GM19467 (cell line): ENCODE measurements at regions not wholly inside any gene's neighbourhood (a gene's known extent, or its start where the extent isn't known, plus 50 kb on each side); places are given as distances from the start of the nearest gene placed in this dataset.
A peak's percentile ranks its signal among the peaks of the same experiment; 100 is the strongest.

Experiments used
- ATAC-seq: cut with Tn5 transposase; IDR thresholded peaks from one replicate; pipeline ENCODE4 v1.9.1; 2021; ENCODE audit warnings: mild to moderate bottlenecking, moderate library complexity; ENCODE audit not compliant: unreplicated experiment

- ATAC-seq: no peak
Observed at GRCh38 chr2:6336752-6337471, 528.8 kb downstream of the CMPK2 start.

GRCh38 chr2:6337472-6337820 is 528.3 kb downstream of the CMPK2 start:
- ATAC-seq: no peak

GRCh38 chr2:6341588-6342129 is 524.0 kb downstream of the CMPK2 start:
- no peak for ATAC-seq

- ATAC-seq: peak; percentile 41
Observed at GRCh38 chr2:6342273-6342920, 523.3 kb downstream of the CMPK2 start.

- no peak for ATAC-seq
Observed at GRCh38 chr2:6343076-6343475, 522.6 kb downstream of the CMPK2 start.

- peak; percentile 76 for ATAC-seq
Observed at GRCh38 chr2:6352247-6352646, 513.5 kb downstream of the CMPK2 start.

- no peak for ATAC-seq
Observed at GRCh38 chr2:6352906-6353515, 512.7 kb downstream of the CMPK2 start.

- ATAC-seq: peak; percentile 44
Observed at GRCh38 chr2:6353669-6354068, 512.0 kb downstream of the CMPK2 start.

- no peak for ATAC-seq
Observed at GRCh38 chr2:6354546-6354945, 511.2 kb downstream of the CMPK2 start.

GRCh38 chr2:6355886-6356761 is 509.6 kb downstream of the CMPK2 start:
- ATAC-seq: no peak

GRCh38 chr2:6358546-6358945 is 507.2 kb downstream of the CMPK2 start:
- ATAC-seq: no peak

- ATAC-seq: no peak
Observed at GRCh38 chr2:6358985-6359384, 506.7 kb downstream of the CMPK2 start.

- ATAC-seq: no peak
Observed at GRCh38 chr2:6359964-6360363, 505.7 kb downstream of the CMPK2 start.

GRCh38 chr2:6362671-6363450 is 502.8 kb downstream of the CMPK2 start:
- ATAC-seq: no peak

GRCh38 chr2:6368281-6368680 is 497.4 kb downstream of the CMPK2 start:
- ATAC-seq: no peak

- ATAC-seq: no peak
Observed at GRCh38 chr2:6369266-6369665, 496.4 kb downstream of the CMPK2 start.

GRCh38 chr2:6370753-6371551 is 494.8 kb downstream of the CMPK2 start:
- ATAC-seq: no peak

GRCh38 chr2:6372317-6372901 is 493.3 kb downstream of the CMPK2 start:
- no peak for ATAC-seq

- ATAC-seq: no peak
Observed at GRCh38 chr2:6381326-6381725, 484.4 kb downstream of the CMPK2 start.
